SK-N-SH treated with all-trans-retinoic acid at 6 μM for 48 hours (cell line): ENCODE measurements at regions not wholly inside any gene's neighbourhood (a gene's known extent, or its start where the extent isn't known, plus 50 kb on each side); places are given as distances from the start of the nearest gene placed in this dataset.

Experiments
- PPARA ChIP-seq: fragments of 250-450 bp; sonication (Bioruptor Pico); IDR thresholded peaks from 2 replicates; pipeline ENCODE4 v1.5.0; 2020; ENCODE audit warnings: mild to moderate bottlenecking, borderline replicate concordance
- RARB ChIP-seq: fragments of 250-450 bp; sonication (Bioruptor Pico); IDR thresholded peaks from 2 replicates; pipeline ENCODE4 v1.8.0; 2021; ENCODE audit warnings: mild to moderate bottlenecking, moderate library complexity
- SNAI2 ChIP-seq: fragments of 250-450 bp; sonication (Bioruptor Pico); IDR thresholded peaks from 2 replicates; pipeline ENCODE4 v1.5.0; 2020; ENCODE audit warnings: mild to moderate bottlenecking, moderate library complexity
- TCF4 ChIP-seq: fragments of 250-450 bp; sonication (Bioruptor Pico); IDR thresholded peaks from 2 replicates; pipeline ENCODE4 v1.8.0; 2021; ENCODE audit warnings: mild to moderate bottlenecking, moderate library complexity, borderline replicate concordance
- ZFP3 ChIP-seq: fragments of 250-450 bp; sonication (Bioruptor Pico); IDR thresholded peaks from 2 replicates; pipeline ENCODE4 v1.5.0; 2020; ENCODE audit warnings: mild to moderate bottlenecking, moderate library complexity
- ZFP30 ChIP-seq: fragments of 450-650 bp; formaldehyde crosslinking; IDR thresholded peaks from 2 replicates; pipeline ENCODE4 v1.5.0; 2022; ENCODE audit warnings: mild to moderate bottlenecking, moderate library complexity
- TF ChIP-seq, protein P1 (sequence below): fragments of 250-450 bp; sonication (Bioruptor Pico); IDR thresholded peaks from 2 replicates; pipeline ENCODE4 v1.8.0; 2020; ENCODE audit warnings: mild to moderate bottlenecking, moderate library complexity, borderline replicate concordance
- TF ChIP-seq, protein P2 (sequence below): fragments of 250-450 bp; sonication (Bioruptor Pico); IDR thresholded peaks from 2 replicates; pipeline ENCODE4 v1.5.1; 2020; ENCODE audit warnings: low read depth, mild to moderate bottlenecking, moderate library complexity
- TF ChIP-seq, protein P3 (sequence below): fragments of 250-450 bp; sonication (Bioruptor Pico); IDR thresholded peaks from 2 replicates; pipeline ENCODE4 v1.5.1; 2021; ENCODE audit warnings: mild to moderate bottlenecking, moderate library complexity

DNA sequence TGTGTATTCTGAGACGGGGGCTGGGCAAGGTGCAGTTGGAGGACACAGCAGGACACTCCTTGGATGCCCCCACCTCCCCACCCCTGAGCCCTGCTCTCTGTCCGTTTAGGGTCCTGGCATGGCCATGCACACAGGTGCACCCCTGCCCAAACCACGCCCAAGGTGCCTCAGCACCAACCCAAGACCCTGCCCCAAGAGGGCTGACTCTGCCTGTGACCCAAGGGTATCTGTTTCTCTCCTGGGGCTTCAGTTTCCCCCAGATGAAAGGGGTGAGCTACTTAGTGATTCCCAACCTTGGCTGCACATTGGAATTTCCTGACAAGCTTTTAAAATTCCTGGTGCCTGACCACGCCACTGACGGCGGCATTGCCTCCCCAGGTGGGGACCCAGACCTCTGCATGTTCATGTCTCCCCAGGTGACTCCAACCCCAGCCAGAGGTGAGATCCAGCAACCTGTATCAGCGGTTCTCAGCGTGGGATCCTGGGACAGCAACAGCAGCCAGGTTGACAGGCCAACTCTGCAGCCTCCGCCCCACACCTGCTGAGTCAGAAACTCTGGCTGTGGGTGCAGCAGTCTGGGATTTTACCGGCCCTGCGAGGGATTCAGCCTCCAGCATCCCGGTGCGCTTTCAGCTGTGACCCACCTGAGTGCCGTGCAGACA is 483.4 kb downstream of the NPHP4 start:
- TF ChIP-seq, protein P1, sequence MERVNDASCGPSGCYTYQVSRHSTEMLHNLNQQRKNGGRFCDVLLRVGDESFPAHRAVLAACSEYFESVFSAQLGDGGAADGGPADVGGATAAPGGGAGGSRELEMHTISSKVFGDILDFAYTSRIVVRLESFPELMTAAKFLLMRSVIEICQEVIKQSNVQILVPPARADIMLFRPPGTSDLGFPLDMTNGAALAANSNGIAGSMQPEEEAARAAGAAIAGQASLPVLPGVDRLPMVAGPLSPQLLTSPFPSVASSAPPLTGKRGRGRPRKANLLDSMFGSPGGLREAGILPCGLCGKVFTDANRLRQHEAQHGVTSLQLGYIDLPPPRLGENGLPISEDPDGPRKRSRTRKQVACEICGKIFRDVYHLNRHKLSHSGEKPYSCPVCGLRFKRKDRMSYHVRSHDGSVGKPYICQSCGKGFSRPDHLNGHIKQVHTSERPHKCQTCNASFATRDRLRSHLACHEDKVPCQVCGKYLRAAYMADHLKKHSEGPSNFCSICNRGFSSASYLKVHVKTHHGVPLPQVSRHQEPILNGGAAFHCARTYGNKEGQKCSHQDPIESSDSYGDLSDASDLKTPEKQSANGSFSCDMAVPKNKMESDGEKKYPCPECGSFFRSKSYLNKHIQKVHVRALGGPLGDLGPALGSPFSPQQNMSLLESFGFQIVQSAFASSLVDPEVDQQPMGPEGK (CRISPR knock-in tag) = no peak
- TF ChIP-seq SNAI2 (CRISPR knock-in tag) (no peak), PPARA (no peak), RARB (CRISPR knock-in tag) (no peak), TCF4 (CRISPR knock-in tag) (no peak), ZFP30 (CRISPR knock-in tag) (no peak), ZFP3 (CRISPR knock-in tag) (no peak)
- TF ChIP-seq, protein P2, sequence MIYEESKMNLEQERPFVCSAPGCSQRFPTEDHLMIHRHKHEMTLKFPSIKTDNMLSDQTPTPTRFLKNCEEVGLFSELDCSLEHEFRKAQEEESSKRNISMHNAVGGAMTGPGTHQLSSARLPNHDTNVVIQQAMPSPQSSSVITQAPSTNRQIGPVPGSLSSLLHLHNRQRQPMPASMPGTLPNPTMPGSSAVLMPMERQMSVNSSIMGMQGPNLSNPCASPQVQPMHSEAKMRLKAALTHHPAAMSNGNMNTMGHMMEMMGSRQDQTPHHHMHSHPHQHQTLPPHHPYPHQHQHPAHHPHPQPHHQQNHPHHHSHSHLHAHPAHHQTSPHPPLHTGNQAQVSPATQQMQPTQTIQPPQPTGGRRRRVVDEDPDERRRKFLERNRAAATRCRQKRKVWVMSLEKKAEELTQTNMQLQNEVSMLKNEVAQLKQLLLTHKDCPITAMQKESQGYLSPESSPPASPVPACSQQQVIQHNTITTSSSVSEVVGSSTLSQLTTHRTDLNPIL (CRISPR knock-in tag) = no peak
- TF ChIP-seq, protein P3, sequence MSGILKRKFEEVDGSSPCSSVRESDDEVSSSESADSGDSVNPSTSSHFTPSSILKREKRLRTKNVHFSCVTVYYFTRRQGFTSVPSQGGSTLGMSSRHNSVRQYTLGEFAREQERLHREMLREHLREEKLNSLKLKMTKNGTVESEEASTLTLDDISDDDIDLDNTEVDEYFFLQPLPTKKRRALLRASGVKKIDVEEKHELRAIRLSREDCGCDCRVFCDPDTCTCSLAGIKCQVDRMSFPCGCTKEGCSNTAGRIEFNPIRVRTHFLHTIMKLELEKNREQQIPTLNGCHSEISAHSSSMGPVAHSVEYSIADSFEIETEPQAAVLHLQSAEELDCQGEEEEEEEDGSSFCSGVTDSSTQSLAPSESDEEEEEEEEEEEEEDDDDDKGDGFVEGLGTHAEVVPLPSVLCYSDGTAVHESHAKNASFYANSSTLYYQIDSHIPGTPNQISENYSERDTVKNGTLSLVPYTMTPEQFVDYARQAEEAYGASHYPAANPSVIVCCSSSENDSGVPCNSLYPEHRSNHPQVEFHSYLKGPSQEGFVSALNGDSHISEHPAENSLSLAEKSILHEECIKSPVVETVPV (CRISPR knock-in tag) = no peak
